ENCODE measurements at regions not wholly inside any gene's neighbourhood (a gene's known extent, or its start where the extent isn't known, plus 50 kb on each side); places are given as distances from the start of the nearest gene placed in this dataset.
"Not testable (repeated sequence)": the region's sequence is repeated elsewhere in the genome, so short reads cannot be mapped to it uniquely, and the experiment has no call there.

DNA sequence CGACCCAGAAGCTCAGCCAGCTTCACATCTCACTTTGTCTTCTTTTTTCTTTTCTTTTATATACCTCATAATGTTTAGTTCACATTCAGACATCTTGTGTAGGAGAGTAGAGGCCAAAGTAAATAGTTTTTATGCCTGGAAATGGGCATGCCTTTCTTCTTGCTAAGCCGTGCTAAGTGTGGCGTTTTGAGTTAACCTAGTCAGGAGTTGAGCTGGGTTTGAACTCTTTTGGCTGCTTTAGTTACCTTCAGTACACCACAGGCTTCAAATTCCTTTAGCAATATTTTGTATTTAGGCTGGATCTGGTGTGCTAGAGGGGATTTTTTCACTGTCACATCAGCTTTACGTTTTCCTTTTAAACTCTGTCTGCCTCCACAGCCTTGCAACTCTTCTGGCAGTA, 300.8 kb downstream of the ZNF674 start:
- DNase-seq, result no peak
- TF ChIP-seq, protein P1, sequence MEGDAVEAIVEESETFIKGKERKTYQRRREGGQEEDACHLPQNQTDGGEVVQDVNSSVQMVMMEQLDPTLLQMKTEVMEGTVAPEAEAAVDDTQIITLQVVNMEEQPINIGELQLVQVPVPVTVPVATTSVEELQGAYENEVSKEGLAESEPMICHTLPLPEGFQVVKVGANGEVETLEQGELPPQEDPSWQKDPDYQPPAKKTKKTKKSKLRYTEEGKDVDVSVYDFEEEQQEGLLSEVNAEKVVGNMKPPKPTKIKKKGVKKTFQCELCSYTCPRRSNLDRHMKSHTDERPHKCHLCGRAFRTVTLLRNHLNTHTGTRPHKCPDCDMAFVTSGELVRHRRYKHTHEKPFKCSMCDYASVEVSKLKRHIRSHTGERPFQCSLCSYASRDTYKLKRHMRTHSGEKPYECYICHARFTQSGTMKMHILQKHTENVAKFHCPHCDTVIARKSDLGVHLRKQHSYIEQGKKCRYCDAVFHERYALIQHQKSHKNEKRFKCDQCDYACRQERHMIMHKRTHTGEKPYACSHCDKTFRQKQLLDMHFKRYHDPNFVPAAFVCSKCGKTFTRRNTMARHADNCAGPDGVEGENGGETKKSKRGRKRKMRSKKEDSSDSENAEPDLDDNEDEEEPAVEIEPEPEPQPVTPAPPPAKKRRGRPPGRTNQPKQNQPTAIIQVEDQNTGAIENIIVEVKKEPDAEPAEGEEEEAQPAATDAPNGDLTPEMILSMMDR (IDR thresholded peaks at IDR 0.05), result no peak
- Mint-ChIP-seq H3K36me3 (ENCODE audit: low read depth) (no peaks in the 10 kb centered on the region), H3K4me1 (ENCODE audit: low read depth) (peaks cover 6% of the 10 kb centered on the region; the same call in 1 of the 2 replicates), H3K4me3 (no peak overlapping the region), H3K27me3 (ENCODE audit: insufficient read depth) (peaks cover 8% of the 10 kb centered on the region; the same call in 1 of the 2 replicates), H3K27ac (no peak overlapping the region), H3K9me3 (no peaks in the 10 kb centered on the region)

DNA sequence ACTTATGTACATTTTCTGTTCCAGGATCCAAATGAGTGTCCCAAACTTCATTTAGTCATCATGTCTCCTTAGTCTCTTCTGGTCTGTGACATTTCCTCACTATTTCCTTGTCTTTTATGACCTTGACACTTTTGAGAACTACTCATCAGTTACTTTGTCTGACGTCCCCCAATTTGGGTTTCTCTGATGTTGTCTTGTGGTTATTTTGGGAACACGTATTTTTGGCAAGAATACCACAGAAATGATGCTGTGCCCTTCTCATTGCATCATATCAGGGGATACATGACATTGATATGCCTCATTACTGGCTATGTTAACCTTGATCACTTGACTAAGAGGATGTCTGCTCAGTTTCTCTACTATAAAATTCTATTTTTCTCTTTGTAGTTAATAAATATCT, 308.8 kb downstream of the ZNF674 start:
- no peaks in the 10 kb centered on the region for H3K36me3 Mint-ChIP-seq (ENCODE audit: low read depth)
- TF ChIP-seq, protein P1 (IDR thresholded peaks at IDR 0.05), result no peak
- no peak for DNase-seq
- no peak overlapping the region for H3K27ac Mint-ChIP-seq
- no peak overlapping the region for H3K4me3 Mint-ChIP-seq
- H3K27me3 Mint-ChIP-seq (ENCODE audit: insufficient read depth), result no peaks in the 10 kb centered on the region; the same call in none of the 2 replicates
- no peaks in the 10 kb centered on the region for H3K9me3 Mint-ChIP-seq
- H3K4me1 Mint-ChIP-seq (ENCODE audit: low read depth), result no peaks in the 10 kb centered on the region

DNA sequence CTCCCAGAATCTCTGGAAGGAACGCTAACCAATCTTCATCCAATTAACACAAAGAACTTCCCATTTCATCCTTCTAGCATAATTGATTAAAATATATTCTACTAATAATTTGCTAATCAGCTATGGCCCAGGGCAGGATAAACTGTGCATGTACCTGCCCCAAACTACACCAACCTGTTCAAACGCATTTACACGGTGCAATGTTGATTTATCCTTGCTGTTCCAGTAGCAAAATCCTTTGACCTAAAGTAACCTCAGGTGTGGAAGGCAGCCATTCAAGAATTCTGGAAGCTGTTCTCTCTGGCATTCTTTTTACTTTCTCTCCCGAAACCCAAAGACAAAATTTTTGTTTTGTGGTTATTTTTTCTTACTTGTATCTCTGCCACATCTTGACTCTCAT, 309.4 kb downstream of the ZNF674 start:
- Mint-ChIP-seq H3K9me3 (no peaks in the 10 kb centered on the region), H3K27ac (no peak overlapping the region), H3K4me3 (no peak overlapping the region), H3K27me3 (ENCODE audit: insufficient read depth) (no peaks in the 10 kb centered on the region; the same call in none of the 2 replicates), H3K36me3 (ENCODE audit: low read depth) (no peaks in the 10 kb centered on the region), H3K4me1 (ENCODE audit: low read depth) (no peaks in the 10 kb centered on the region)
- no peak for DNase-seq
- TF ChIP-seq, protein P1 (IDR thresholded peaks at IDR 0.05), result no peak

DNA sequence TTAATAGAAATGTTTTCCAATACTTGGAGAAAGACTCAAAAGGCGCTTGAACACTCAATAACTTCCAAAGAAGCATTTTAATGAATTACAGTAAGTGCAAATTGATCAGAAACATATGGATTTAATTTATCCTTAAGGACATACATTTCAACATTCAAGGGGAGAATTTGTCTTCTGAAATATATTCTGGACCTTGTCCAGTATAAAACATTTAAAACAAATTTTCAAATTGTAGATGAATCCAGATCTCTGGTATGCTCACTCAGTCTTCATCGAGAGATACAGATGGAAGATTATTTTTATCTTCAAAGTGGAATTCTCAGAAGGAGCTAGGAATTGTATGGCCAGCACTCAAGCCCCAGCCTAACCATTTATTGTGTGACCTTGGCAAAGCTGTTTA, 310.4 kb downstream of the ZNF674 start:
- TF ChIP-seq, protein P1 (IDR thresholded peaks at IDR 0.05), result no peak
- no peak overlapping the region for H3K4me3 Mint-ChIP-seq
- no peaks in the 10 kb centered on the region for H3K9me3 Mint-ChIP-seq
- H3K27ac Mint-ChIP-seq, result no peak overlapping the region
- no peaks in the 10 kb centered on the region for H3K36me3 Mint-ChIP-seq (ENCODE audit: low read depth)
- no peaks in the 10 kb centered on the region; the same call in none of the 2 replicates for H3K27me3 Mint-ChIP-seq (ENCODE audit: insufficient read depth)
- DNase-seq, result no peak
- H3K4me1 Mint-ChIP-seq (ENCODE audit: low read depth), result no peaks in the 10 kb centered on the region

- Mint-ChIP-seq H3K27ac (no peak overlapping the region), H3K4me3 (no peak overlapping the region), H3K36me3 (ENCODE audit: low read depth) (no peaks in the 10 kb centered on the region), H3K4me1 (ENCODE audit: low read depth) (no peaks in the 10 kb centered on the region), H3K27me3 (ENCODE audit: insufficient read depth) (peaks cover 1% of the 10 kb centered on the region), H3K9me3 (no peaks in the 10 kb centered on the region)
- DNase-seq, result no peak
- TF ChIP-seq, protein P1 (IDR thresholded peaks at IDR 0.05), result no peak
These were observed 316.8 kb downstream of the ZNF674 start for GRCh38 chrX:46228389-46228788.

DNA sequence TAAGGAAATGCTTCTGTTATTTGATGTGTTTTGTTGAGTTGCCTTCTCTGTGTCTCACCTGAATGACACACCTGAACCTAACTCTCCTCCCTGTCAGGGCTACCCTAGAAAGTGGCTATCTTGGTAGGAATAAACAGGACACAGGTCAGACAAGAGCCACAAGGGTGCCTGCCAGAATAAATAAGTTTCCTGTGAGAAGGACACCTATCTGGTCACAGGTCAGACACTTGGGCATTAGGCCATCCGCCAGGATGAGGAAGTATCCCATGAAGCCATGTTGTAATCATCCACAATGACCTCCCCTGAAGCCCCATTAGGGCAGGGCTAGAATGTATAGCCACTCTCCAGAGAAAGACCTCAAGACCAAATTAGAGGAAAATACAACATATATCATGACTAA, 318.8 kb downstream of the ZNF674 start:
- no peaks in the 10 kb centered on the region for H3K9me3 Mint-ChIP-seq
- H3K27ac Mint-ChIP-seq, result no peak overlapping the region
- TF ChIP-seq, protein P1 (IDR thresholded peaks at IDR 0.05), result no peak
- no peaks in the 10 kb centered on the region for H3K4me1 Mint-ChIP-seq (ENCODE audit: low read depth)
- H3K27me3 Mint-ChIP-seq (ENCODE audit: insufficient read depth), result peaks cover 1% of the 10 kb centered on the region; the same call in 1 of the 2 replicates
- no peaks in the 10 kb centered on the region for H3K36me3 Mint-ChIP-seq (ENCODE audit: low read depth)
- no peak overlapping the region for H3K4me3 Mint-ChIP-seq
- DNase-seq, result no peak

- not testable (repeated sequence) for H3K27ac Mint-ChIP-seq; H3K36me3 Mint-ChIP-seq (ENCODE audit: low read depth); H3K4me3 Mint-ChIP-seq; DNase-seq; H3K27me3 Mint-ChIP-seq (ENCODE audit: insufficient read depth); H3K4me1 Mint-ChIP-seq (ENCODE audit: low read depth); H3K9me3 Mint-ChIP-seq
These were observed 321.7 kb downstream of the ZNF674 start for GRCh38 chrX:46223499-46223898.

Measured in HFFc6 (cell line).